G401.6 (cell line): ENCODE measurements at regions not wholly inside any gene's neighbourhood (a gene's known extent, or its start where the extent isn't known, plus 50 kb on each side); places are given as distances from the start of the nearest gene placed in this dataset.
"Not testable (repeated sequence)": the region's sequence is repeated elsewhere in the genome, so short reads cannot be mapped to it uniquely, and the experiment has no call there.

Experiments used
- FAIRE-seq: peaks from 2 replicates; lab custom pipeline; 2012; peaks lifted over from hg19 to GRCh38; lab: Jason Lieb, UNC

DNA sequence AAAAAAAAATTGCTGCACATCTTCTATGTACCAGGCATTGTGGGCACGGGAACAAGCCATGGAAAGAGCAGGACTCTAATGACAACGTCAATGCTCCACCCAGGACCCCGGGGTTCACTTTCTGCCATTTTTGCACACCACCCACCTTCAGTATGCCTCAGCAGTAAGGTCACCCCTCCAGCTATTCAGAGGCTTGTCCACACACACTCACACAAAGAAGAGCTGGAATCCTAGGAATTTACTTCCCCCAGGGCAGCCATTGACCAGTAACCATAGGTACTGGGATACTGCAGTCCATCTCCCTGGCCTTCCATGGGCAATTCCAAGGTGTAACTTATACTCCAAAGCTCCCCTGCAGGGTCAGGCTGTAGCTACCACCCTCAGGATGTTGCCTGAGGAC, 170.8 kb downstream of the SUCLG1 start:
- FAIRE-seq = no peak

DNA sequence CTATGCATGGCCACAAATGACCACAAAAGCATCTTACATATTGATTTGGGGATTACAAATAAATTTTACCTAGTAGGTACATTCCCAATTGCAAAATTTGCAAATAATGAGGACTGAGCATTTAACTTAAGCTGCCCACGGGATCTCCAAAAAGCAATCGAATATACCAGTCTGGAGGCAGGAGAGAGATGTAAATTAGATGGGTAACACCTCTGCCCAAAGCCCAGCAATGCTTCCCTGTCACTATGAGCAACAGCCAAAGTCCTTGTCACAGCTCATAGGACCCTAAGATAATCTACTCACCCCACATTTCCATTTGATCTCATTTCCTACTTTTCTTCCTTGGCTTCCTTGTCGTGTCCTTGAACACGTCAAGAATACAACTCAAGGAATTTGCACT, 172.2 kb downstream of the SUCLG1 start:
- no peak for FAIRE-seq

DNA sequence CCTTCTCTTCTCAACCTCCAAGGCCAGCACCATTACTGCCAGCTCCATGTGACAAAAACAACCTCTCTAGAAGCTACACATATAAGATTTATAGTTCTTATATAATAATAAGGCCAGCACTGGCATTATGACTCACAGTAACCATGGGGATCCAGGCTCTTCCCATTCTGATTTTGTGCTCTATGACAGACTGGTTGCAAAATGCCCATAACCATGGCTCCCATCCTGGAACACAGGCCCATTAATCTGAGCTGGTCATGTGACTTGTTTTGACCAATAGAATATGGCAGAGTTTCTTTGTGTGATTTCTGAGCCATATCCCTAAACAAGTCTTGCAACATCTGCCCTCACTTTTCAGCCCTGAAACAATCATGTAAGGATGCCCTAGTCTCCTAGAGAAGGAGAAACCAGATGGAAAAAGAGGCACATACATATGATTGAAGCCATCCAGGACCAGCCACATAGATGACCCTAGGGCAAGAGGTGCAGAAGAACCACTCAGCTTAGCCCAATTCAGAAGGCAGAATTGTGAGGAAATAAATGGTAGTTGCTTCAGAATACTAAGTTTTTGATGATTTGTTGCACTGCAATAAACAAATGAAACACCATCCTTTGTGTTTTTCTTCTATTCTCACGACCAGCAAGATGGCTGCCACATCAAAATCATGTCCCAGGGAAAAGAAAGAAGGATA, 173.9 kb downstream of the SUCLG1 start:
- FAIRE-seq = no peak

DNA sequence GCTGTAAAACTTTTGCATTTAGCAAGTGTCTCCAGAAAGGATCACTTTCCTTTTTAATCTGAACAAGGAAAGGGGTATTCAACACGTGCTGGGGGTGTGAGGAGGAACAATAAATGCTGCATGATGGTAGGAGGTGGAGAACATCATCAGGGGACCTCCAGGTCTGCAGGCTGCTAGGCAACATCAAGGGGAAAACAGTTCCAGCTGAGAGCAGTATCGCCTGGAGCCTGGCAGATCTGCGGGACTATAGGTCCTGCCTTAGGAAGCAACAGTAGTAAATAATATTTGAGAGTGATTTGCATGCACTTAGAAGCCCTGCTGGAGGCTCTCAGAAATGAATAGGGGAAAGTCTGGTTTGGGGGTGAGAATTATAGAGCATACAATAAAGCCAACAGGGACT, 175.6 kb downstream of the SUCLG1 start:
- FAIRE-seq = no peak

DNA sequence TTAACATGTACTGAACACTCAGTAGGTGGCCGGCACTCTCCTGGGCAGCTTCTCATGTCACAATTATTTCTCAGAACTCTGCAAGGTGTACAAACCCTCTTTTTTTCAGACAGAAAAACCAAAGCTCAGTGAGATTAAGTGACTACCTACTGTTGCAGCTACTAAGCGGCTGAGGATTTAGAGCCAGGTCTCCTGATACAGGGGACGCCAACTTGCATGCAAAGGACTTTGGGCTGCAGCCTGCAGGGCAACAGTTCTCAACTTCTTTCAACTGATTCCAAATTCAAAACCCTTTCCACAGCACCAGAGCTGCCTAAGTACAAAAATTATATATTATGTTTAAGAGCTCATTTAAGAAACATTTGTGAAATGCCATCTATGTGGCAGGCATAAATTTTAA, 177.6 kb downstream of the SUCLG1 start:
- FAIRE-seq = no peak

DNA sequence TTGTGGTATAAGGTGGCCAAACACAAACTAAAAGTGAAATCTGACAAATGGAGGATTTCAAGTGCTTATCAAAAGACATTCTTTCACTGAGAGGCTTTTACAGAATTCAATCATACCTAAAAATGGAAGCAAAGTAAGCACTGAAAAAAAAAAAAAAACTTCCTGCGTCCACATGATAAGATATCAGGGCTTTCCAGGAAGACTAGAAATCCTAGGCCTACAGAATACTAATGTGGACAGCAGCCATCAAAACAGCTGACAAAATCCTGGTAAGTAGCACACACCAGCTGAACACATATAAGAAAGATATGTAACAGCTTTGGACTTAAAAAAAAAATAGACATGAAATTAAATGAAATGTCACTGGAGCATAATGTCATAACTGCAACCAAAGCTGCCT, 178.2 kb downstream of the SUCLG1 start:
- no peak for FAIRE-seq

DNA sequence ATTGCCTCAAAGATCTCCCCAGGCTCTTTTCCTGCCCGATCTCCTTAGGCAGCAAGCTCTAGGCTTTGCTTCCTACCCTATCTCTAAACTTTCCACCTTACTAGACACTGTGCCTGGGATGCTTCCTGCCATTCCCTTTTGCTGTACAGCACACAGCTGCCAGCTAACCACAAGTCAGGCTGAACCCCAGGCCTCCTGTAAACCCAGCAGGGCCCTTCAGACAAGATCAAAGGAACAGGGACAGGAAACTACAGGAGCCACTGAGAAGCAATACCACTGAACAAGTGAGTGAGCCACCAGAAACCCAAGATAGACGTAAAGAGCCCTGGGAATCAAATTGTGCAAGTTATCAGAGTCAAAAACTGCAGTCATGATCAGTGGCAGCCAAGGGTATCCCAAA, 180.7 kb downstream of the SUCLG1 start:
- no peak for FAIRE-seq

DNA sequence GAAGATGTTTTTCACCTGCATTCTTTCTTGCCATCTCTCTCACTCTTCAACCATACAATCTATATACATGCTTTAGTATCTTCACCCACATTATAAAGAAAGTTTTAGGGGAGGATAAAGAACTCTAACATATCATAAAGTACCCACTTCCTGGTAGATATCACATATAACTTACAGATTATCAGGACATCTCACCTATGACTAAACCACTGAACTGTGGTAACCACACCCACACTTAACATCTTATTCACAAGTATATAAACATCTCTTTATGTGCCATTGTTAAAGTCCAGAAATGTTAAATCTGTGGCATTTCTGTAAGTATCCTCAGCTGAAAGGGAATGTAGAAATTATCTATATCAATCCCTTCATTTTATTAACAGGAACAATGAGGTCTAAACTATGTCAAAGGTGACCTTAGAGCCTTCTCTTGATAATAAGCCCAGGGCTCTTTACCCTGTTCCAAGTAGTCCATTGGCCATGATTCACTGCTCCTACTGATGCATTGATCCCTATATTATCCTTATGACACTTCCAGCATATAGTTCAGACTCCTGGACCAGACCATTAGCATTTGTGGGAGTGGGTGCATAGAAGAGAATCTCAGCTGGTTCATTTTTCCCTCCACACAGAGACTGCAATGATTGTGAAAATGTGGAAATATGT, 182.4 kb downstream of the SUCLG1 start:
- FAIRE-seq = no peak

DNA sequence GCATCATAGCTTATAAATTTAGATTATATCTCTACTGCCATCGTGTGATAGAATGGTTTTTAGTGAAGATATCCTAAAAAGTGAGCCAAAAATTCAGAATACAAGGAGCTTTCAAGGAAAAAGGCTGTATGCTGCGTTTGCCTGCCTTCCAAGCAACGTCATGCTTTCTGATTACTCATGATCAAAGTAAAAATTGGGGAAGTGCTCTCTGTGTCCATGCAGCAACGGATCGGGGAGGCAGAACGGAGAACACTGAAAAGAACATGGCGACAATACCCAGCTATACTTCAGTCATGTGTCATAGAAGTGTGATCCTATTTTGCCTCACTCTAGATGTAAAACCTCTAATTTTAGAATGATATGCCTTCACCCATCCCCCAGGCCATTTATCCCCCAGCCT, 185.7 kb downstream of the SUCLG1 start:
- FAIRE-seq = no peak

DNA sequence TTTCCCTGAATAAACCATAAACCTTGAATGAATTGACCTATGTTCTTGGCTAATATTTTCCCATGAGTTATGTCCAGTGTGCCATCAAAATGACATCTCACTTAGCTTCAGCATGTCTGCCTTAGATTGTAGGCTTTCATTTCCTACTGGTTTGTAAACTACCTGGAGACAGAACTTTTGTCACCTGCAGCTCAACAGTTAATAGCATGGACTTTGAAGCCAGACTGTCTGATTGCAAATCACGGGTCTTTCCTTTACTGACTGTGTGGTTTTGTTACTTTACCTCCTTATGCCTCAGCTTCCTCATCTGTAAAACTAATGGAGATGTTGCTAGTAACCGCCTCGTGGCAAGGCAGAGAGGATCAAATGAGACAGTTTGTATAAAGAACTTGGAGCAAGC, 187.1 kb downstream of the SUCLG1 start:
- no peak for FAIRE-seq

DNA sequence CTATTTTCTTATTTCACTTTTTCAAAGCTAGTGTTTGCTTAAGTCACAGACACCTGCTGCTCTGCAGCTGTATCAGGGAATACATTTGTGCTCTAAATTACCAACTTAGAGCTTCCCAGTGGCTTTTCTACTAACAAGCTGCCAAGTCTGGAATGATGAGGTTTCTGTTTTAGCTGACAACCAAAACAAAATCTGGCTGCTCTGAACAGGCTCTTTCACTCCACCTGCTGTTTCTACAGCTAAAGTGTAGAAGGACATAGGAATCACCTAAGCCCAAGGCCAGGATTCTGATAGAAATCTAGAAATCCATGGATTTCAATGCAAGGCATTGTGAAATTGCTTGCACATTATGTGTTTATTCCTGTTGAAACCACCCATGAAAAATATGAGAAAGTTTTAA, 201.2 kb downstream of the SUCLG1 start:
- FAIRE-seq = no peak

DNA sequence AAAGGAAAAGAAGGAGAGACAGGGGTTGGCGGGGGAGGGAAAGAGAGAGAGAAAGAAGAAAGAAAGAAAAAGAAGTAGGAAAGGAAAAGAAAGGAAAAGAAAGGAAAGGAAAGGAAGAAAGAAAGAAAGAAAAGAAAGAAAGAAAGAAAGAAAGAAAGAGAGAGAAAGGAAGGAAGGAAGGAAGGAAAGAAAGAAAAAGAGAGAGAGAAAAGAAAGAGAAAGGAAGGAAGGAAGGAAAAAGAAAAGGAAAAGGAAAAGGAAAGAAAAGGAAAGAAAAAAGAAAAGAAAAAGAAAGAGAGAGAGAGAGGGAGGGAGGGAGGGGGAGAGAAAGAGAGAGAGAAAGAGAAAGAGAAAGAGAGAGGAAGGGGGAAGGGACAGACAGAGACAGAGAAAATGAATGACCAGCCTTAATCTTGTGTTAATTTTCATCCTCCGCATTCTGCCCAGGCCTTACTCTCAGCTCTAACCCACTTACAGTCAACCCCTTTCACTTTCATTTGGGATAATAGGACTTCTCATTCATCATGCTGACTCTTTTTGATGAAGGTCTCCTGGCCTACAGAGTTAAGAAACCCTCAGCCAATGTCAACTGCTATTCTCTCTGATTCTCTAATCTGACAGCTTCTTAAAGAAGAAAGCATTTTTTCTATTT, 207.3 kb downstream of the SUCLG1 start:
- FAIRE-seq = no peak

DNA sequence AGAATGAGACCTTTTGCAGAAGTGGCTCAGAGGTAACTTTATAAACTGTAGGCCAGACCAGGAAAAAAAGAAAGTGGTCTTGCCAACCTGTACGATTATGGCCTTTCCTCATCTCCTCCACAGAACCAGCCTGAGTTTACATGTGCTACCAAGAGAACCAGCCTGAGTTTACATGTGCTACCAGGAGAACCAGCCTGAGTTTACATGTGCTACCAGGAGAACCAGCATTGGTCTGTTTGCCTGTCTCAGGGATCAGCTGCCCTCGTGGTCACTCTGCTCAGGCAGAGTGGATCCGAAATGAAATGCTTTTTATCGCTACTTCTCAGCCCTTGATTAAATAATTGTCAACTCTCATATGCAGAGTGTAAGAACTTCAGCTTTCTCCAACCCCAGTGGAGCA, 209.9 kb downstream of the SUCLG1 start:
- FAIRE-seq = no peak

DNA sequence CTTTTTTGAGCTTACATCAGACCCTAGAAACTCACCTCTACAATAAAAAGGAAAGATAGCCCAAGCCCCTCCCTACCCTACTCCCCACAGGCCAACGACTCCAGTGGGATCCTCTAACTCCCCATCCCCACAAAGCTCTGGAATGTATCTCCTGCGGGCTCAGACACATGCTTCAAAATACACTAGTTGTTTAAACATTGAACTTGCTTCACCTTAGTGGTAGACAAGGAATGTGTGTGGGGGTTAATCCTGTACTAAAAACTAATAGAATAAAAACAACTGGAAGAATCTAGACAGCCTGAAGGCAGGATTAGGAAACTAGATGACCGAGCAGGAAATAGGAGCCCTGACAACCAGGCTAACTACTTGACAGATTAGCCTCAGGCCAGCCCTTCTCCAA, 211.5 kb downstream of the SUCLG1 start:
- no peak for FAIRE-seq

DNA sequence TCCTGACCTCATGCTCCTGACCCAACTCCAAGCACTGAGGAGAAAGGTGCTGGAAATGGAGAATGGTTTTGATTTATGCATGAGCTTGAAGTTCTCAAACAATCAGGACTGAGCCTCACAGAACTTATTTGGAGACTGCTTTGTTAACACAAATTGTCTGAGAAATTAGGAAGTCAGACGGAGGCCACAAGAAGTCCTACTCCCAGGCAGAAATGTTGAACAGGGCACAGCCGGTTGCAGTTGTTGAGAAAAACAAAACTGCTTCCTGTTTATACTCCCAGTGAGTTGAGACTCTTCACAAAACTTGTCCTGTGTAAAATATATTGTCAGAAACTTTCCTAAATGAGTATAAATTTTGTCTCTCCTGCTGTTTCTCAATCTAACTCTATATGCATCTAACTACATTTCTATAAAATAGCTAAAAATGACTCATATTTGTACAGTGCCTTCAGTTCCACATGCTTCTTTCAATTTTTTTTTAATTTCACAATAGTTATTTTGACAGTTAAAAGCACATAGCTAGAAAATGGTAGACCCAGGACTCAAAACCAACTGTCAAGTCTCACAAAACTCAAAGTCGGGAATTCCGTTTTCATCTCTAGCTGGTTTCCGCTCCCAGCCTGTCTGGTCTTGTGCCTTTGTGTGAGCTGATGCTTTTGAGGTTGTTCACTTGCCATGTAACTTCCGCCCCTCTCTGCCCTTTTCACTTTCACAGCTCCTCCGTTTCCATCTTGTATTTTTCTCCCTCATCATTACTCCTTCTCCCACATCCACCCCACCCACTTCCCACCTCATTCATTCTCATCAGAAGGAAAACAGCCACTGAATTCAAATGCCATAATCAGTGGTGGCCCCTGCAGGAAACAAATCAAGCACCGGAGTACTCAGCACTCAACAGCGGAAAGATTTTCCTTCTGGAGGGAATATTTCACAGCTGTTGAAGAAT, 215.0 kb downstream of the SUCLG1 start:
- no peak for FAIRE-seq

DNA sequence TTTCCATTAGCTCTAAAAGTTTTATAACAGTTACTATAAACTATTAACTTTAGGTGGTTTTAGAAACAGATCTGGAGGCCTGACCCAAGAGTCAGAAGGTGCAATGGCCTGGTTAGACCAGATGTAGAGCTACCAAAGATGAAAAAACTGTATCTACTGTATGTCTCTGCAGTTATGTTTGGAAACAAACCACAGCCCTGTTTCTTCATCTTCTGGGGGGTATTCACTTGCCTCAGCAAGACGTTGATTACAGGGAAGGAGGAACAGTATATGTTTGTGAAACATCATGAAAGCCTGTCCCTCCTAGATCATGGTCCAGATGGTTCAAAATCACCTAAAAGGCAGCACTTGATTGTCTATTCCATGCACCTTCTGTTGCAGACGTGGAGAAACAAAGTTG, 220.2 kb downstream of the SUCLG1 start:
- FAIRE-seq = no peak

DNA sequence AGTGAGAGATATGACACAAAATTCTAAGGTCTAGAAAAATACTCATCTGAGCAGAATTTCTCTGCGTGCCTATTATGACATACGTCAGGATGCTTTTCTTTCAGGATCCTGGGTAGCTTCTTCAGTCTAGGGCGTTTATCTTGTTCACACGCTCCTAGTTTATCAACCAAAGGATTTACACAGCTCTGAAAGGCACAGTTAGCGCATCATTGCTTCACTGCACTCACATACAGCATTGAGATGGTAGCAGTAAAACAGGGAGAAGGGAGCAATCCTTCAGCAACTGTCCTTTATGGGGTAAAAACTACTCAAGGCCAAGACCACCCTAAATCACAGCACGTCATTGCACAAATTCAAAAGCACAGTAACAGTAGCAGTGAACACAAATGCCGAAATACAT, 222.8 kb downstream of the SUCLG1 start:
- FAIRE-seq = no peak

DNA sequence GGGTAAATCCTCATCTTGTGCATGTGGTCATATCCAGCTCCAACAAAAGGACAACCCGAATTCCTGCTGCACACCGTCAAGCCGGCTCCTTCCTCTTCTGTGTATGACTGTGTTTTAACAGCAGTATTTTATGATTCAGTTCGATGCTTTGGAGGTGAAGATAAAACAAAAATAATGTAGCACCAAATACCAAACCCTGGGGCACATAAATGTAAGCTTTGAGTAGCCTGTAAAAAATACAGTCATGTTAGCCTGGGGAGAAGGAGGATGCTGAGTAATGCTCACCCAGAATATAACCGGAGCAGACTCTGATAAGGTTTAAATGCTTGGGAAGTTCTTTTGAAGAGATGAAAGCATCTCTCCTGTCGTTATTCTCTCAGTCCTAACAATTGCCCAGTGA, 225.0 kb downstream of the SUCLG1 start:
- FAIRE-seq = no peak

DNA sequence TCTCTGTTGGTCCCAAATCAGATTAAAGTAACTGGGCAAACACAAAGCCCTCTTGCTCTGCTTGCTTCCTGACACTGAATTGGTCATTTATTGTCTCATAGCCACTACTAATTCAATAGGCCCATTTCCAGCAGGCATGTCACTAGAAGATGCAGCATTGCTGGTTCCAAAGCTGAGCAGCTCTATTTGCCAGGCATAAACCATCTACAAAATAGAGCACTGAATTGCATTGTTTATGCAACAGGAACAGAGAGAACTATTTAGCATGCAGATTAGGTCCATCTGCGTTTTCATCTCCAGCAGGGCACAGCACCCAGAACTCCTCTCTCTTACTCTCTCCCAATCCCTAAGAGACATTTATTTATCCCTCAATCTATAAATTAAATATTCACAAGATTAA, 227.6 kb downstream of the SUCLG1 start:
- no peak for FAIRE-seq

DNA sequence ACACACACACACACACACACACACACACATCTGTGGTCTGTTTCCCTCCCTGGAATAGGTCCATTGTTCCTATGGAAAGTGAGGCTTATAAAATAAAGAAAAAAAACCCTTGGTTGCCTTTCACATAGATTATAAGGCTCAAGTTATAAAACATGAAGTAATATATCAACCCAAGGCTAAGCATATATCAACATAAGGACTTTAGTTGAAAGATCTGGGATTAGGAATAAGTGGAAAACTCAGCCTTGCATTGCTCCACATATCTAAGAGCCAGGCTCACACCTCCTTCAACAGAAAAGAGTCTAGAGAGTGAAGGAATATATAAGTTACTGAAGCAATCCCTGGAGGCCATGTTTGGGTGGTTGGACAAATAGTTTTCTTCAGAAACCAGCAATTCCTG, 235.0 kb downstream of the SUCLG1 start:
- no peak for FAIRE-seq

DNA sequence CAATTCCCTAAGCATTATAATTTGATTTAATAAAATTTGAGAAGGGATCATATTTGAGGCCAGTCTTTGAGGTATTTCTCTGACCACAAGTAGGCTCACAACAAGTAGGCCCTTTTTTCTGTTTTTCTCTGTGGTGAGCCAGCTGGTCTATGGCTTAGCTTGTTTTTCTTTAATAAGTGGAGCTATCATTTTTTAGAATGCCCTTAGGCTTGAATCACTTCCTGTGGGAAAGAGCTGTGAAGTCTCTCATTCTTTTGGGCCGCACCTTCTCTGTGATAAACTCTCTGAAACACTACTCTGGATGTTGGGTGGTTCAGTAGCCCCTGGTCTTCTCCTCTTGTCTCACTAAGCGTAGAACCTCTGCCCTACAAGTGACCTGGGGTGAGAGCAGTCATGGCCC, 235.9 kb downstream of the SUCLG1 start:
- no peak for FAIRE-seq

DNA sequence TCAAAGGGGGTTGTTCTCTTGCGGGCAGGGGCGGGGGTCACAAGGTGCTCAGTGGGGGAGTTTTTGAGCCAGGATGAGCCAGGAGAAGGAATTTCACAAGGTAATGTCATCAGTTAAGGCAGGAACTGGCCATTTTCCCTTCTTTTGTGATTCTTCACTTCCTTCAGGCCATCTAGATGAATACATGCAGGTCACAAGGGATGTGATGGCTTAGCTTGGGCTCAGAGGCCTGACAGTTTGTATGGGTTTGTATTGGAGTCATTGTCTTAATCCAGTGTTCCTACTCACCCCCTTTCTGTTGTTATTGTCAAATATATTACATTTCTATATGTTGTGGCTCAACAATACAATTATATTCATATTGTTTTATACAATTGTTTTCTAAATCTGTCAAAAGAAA, 238.0 kb downstream of the SUCLG1 start:
- FAIRE-seq = not testable (repeated sequence)

DNA sequence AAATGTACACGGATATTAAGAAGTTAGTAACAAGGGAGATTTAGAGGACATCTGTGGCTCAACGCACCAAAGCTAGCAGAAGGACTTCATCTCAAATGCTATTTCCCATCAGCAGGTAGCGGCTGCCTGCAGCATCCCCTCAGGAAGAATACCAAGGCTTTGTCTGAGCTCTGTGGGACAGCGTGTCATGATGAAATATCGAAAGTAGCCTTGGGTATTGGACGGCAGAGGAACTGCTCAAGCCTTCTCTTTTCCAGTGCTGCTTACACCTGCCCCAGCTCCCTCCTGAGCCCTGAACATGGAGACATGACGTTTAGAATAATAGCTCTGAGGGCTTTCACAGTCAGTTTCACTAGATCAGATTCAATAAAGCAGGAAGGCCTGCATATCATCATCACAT, 241.6 kb downstream of the SUCLG1 start:
- FAIRE-seq = no peak
